ENCODE measurements at regions not wholly inside any gene's neighbourhood (a gene's known extent, or its start where the extent isn't known, plus 50 kb on each side); places are given as distances from the start of the nearest gene placed in this dataset.

DNA sequence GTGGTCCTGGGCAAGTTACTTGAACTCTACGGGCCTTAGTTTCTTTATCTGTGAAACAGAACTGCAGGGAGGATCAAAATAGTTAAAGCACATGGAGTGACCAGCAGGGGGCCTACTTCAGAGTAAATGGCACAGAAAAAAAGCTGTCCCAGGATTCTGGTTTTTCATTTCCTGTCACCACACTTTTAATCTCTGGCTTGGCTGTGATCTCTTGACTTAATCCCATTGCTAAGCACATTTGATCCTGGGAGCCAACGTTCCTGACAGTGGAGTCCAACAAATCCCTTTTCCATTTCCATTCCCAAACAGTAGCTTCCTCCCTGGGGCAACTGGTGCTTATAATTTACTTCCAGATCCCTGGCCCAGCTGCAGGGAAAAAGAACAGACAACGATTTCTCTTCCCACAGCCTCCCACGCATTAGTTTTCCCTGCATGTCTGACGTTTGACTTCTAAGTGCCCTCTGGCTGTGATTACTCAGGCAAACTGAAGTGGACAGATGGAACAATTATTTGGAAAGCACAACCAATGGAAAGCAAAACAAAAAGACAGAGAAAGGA lies 136.5 kb upstream of the STK32A start (continued):
- peak; percentile 44 for TF ChIP-seq SMC3 (IDR thresholded peaks at IDR 0.05; ENCODE audit: low read depth, low read length)
- TF ChIP-seq TAF1 (IDR thresholded peaks at IDR 0.05; ENCODE audit: borderline replicate concordance, low read depth, low read length): no peak
- TF ChIP-seq, protein P1, sequence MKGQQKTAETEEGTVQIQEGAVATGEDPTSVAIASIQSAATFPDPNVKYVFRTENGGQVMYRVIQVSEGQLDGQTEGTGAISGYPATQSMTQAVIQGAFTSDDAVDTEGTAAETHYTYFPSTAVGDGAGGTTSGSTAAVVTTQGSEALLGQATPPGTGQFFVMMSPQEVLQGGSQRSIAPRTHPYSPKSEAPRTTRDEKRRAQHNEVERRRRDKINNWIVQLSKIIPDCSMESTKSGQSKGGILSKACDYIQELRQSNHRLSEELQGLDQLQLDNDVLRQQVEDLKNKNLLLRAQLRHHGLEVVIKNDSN (IDR thresholded peaks at IDR 0.05; ENCODE audit: borderline replicate concordance, low read depth): no peak
- TF ChIP-seq, protein P2, sequence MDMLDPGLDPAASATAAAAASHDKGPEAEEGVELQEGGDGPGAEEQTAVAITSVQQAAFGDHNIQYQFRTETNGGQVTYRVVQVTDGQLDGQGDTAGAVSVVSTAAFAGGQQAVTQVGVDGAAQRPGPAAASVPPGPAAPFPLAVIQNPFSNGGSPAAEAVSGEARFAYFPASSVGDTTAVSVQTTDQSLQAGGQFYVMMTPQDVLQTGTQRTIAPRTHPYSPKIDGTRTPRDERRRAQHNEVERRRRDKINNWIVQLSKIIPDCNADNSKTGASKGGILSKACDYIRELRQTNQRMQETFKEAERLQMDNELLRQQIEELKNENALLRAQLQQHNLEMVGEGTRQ (IDR thresholded peaks at IDR 0.05; ENCODE audit: borderline replicate concordance, low read depth, low read length): no peak
- TF ChIP-seq GABPA (IDR thresholded peaks at IDR 0.05; ENCODE audit: low read depth): no peak
- TF ChIP-seq, protein P3, sequence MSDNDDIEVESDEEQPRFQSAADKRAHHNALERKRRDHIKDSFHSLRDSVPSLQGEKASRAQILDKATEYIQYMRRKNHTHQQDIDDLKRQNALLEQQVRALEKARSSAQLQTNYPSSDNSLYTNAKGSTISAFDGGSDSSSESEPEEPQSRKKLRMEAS (IDR thresholded peaks at IDR 0.05; ENCODE audit: low read depth): no peak
- no peak for TF ChIP-seq SIN3A (IDR thresholded peaks at IDR 0.05; ENCODE audit: borderline replicate concordance, low read depth, low read length)
- peak; percentile 67 for TF ChIP-seq CHD2 (IDR thresholded peaks at IDR 0.05; ENCODE audit: low read length, partially characterized antibody)
- no peak for TF ChIP-seq FOXM1 (IDR thresholded peaks at IDR 0.05; ENCODE audit: low read depth)
- TF ChIP-seq RCOR1 (IDR thresholded peaks at IDR 0.05; ENCODE audit: low read length): peak; percentile 73
- TF ChIP-seq, protein P4, sequence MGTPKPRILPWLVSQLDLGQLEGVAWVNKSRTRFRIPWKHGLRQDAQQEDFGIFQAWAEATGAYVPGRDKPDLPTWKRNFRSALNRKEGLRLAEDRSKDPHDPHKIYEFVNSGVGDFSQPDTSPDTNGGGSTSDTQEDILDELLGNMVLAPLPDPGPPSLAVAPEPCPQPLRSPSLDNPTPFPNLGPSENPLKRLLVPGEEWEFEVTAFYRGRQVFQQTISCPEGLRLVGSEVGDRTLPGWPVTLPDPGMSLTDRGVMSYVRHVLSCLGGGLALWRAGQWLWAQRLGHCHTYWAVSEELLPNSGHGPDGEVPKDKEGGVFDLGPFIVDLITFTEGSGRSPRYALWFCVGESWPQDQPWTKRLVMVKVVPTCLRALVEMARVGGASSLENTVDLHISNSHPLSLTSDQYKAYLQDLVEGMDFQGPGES (IDR thresholded peaks at IDR 0.05; ENCODE audit: low read depth, low read length): no peak
- TF ChIP-seq, protein P5, sequence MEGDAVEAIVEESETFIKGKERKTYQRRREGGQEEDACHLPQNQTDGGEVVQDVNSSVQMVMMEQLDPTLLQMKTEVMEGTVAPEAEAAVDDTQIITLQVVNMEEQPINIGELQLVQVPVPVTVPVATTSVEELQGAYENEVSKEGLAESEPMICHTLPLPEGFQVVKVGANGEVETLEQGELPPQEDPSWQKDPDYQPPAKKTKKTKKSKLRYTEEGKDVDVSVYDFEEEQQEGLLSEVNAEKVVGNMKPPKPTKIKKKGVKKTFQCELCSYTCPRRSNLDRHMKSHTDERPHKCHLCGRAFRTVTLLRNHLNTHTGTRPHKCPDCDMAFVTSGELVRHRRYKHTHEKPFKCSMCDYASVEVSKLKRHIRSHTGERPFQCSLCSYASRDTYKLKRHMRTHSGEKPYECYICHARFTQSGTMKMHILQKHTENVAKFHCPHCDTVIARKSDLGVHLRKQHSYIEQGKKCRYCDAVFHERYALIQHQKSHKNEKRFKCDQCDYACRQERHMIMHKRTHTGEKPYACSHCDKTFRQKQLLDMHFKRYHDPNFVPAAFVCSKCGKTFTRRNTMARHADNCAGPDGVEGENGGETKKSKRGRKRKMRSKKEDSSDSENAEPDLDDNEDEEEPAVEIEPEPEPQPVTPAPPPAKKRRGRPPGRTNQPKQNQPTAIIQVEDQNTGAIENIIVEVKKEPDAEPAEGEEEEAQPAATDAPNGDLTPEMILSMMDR (IDR thresholded peaks at IDR 0.05): peak; percentile 82
- peak; percentile 57 for TF ChIP-seq RAD21 (IDR thresholded peaks at IDR 0.05; ENCODE audit: low read length)
- TF ChIP-seq ELF1 (IDR thresholded peaks at IDR 0.05): no peak
- no peak for TF ChIP-seq RFX5 (IDR thresholded peaks at IDR 0.05; ENCODE audit: low read length)
- TF ChIP-seq NFIC (IDR thresholded peaks at IDR 0.05; ENCODE audit: borderline replicate concordance): 0 out of 2 replicates have a peak, but pooled peaks have one; percentile 6
- no peak for TF ChIP-seq FOSL2 (IDR thresholded peaks at IDR 0.05; ENCODE audit: borderline replicate concordance, low read depth)
- 0 out of 2 replicates have a peak, but pooled peaks have one; percentile 14 for TF ChIP-seq TEAD4 (IDR thresholded peaks at IDR 0.05; ENCODE audit: borderline replicate concordance, insufficient read depth)
